ENCODE measurements at regions not wholly inside any gene's neighbourhood (a gene's known extent, or its start where the extent isn't known, plus 50 kb on each side); places are given as distances from the start of the nearest gene placed in this dataset.

DNA sequence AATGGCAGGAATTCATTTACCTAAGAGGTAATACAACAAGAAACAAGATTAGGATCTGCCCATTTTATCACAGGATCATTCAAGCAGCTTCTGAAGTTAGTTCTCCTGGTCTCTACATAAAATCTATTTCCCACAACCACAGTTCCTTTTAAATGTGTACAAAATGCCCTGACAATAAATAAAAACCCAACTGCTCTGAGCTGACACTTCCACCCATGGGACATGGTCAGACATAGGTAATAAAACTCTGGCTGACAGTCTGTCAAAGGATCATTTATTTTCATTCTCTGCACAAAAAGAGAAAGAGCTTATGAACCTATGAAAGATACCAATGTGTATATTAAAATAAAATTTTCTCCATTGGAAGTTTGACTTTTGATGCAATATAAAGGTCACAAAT, 145.4 kb upstream of the PALMD start:
- Histone ChIP-seq H3K27ac (no peak overlapping the region), H3K9me3 (no peaks in the 10 kb centered on the region), H3K27me3 (no peaks in the 10 kb centered on the region), H3K4me3 (replicated peaks in 1 of 3) (no peak overlapping the region), H3K36me3 (no peaks in the 10 kb centered on the region), H3K4me1 (no peaks in the 10 kb centered on the region)
- intact Hi-C loops (cut with DNase I): no loop called here
- TF ChIP-seq, protein P1, sequence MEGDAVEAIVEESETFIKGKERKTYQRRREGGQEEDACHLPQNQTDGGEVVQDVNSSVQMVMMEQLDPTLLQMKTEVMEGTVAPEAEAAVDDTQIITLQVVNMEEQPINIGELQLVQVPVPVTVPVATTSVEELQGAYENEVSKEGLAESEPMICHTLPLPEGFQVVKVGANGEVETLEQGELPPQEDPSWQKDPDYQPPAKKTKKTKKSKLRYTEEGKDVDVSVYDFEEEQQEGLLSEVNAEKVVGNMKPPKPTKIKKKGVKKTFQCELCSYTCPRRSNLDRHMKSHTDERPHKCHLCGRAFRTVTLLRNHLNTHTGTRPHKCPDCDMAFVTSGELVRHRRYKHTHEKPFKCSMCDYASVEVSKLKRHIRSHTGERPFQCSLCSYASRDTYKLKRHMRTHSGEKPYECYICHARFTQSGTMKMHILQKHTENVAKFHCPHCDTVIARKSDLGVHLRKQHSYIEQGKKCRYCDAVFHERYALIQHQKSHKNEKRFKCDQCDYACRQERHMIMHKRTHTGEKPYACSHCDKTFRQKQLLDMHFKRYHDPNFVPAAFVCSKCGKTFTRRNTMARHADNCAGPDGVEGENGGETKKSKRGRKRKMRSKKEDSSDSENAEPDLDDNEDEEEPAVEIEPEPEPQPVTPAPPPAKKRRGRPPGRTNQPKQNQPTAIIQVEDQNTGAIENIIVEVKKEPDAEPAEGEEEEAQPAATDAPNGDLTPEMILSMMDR (IDR thresholded peaks at IDR 0.05): no peak
- no peak for TF ChIP-seq POLR2A (IDR thresholded peaks at IDR 0.05)
- no peak for DNase-seq

DNA sequence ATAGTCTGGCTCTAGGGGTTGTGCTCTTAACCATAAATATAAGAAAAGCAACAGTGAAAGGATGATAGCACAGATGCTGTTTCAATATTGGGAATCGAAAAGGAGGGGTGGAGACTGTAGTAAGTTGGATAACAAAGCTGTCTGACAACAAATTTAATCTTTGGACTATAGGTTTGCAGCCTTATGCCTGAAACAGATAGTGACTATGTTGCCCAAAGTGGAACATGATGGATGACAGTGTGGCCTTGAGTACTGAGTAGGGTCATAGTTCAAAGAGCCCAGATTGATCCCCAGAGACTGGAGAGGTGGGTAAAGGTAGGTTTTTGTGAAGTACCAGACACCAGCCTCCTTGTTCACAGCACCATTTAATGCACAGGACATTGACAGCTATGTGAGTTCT, 144.0 kb upstream of the PALMD start:
- Histone ChIP-seq H3K36me3 (no peaks in the 10 kb centered on the region), H3K9me3 (no peaks in the 10 kb centered on the region), H3K4me1 (no peaks in the 10 kb centered on the region), H3K4me3 (replicated peaks in 1 of 3) (no peak overlapping the region), H3K27me3 (no peaks in the 10 kb centered on the region), H3K27ac (no peak overlapping the region)
- TF ChIP-seq, protein P1 (IDR thresholded peaks at IDR 0.05): no peak
- TF ChIP-seq POLR2A (IDR thresholded peaks at IDR 0.05): no peak
- intact Hi-C loops (cut with DNase I): no loop called here
- WGBS, 2 donors: 90 to 97% methylated on average over 1 of the region's 1 CpG
- no peak for DNase-seq

DNA sequence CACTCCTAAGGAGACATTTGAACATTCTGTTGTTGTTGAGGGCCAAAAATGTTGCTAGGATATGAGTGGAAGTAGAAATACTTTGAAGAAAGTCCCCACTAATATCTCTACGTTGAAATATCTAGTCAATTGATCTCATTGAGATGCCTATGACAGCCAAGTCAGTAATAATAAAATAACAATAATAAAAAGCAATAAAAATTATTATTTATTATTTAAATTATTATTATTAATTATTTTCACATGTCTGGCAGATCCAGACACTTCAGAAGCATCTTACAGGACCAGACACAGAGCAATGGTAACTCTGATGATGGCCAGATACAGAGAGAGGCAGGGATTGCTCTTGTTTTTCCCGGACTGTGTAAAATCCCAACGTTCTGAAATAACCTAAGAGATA, 143.5 kb upstream of the PALMD start:
- Histone ChIP-seq H3K4me3 (replicated peaks in 1 of 3) (no peak overlapping the region), H3K27me3 (no peaks in the 10 kb centered on the region), H3K27ac (no peak overlapping the region), H3K9me3 (no peaks in the 10 kb centered on the region), H3K4me1 (no peaks in the 10 kb centered on the region), H3K36me3 (no peaks in the 10 kb centered on the region)
- intact Hi-C loops (cut with DNase I): no loop called here
- no peak for TF ChIP-seq POLR2A (IDR thresholded peaks at IDR 0.05)
- TF ChIP-seq, protein P1 (IDR thresholded peaks at IDR 0.05): no peak
- 60 to 62% methylated on average over 3 of the region's 3 CpGs for WGBS, 2 donors
- DNase-seq: no peak

DNA sequence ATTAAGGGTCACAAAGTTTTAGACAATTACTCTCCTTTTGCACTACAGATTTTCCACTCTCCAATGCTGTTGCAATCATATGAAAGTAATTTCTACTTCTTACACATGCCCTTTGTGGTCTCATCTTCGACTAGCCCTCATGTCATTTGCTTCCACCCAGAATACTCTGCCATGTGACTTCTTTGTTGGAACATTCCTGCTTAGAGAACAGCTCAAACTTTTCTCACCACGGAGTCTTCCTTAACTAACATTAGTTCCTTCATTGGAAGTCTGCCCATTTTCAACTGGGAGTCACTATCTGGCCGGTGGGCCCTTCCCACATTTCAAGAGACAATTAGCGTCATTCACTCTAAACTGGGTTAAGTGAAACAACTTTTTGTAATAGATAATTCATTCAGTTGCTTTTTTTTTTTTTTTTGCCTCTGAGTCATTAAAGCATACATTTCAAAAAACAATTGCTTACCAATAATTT, 142.6 kb upstream of the PALMD start:
- no peak for DNase-seq
- Histone ChIP-seq H3K36me3 (no peaks in the 10 kb centered on the region), H3K4me3 (replicated peaks in 1 of 3) (no peak overlapping the region), H3K27ac (no peak overlapping the region), H3K4me1 (no peaks in the 10 kb centered on the region), H3K9me3 (no peaks in the 10 kb centered on the region), H3K27me3 (no peaks in the 10 kb centered on the region)
- 51 to 72% methylated on average over 4 of the region's 4 CpGs for WGBS, 2 donors
- TF ChIP-seq, protein P1 (IDR thresholded peaks at IDR 0.05): no peak
- intact Hi-C loops (cut with DNase I): no loop called here

DNA sequence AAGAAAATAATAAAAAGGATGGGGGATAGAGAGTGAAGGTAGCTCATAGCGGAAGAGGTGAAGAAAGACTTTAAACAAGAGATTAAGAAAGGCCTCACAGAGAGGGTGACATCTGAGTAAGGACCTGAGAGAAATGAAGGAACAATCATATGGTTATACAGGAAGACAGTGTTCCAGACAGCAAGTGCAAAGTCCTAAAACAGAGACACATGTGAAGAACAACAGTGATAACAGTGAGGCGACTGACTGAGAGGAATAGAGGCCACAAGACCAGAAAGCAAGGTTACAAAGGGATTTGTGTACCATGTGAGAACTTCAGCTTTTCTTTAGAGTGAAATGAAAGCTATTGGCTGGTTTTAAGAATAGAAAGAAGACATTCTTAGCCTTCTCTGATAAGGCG, 141.6 kb upstream of the PALMD start:
- no peaks in the 10 kb centered on the region for H3K27me3 ChIP-seq
- no peak for DNase-seq
- no peak for TF ChIP-seq POLR2A (IDR thresholded peaks at IDR 0.05)
- TF ChIP-seq, protein P1 (IDR thresholded peaks at IDR 0.05): no peak
- H3K4me3 ChIP-seq (replicated peaks in 1 of 3): no peak overlapping the region
- H3K9me3 ChIP-seq: no peaks in the 10 kb centered on the region
- 94 to 97% methylated on average over 3 of the region's 3 CpGs for WGBS, 2 donors
- intact Hi-C loops (cut with DNase I): no loop called here
- H3K4me1 ChIP-seq: no peaks in the 10 kb centered on the region
- H3K27ac ChIP-seq: no peak overlapping the region
- no peaks in the 10 kb centered on the region for H3K36me3 ChIP-seq

Measured in thyroid gland (tissue), 4 donors.